KMS-11 (cell line): ENCODE measurements at regions not wholly inside any gene's neighbourhood (a gene's known extent, or its start where the extent isn't known, plus 50 kb on each side); places are given as distances from the start of the nearest gene placed in this dataset.

ENCODE experiments used
- H2AFZ ChIP-seq: fragments of 200-600 bp; sonication (generic); 2 replicates; pipeline ENCODE4 v1.6.1; 2016; ENCODE audit warnings: antibody characterized with exemption, mixed run types, low read depth
- H3K27ac ChIP-seq: fragments of 200-600 bp; sonication (generic); 2 replicates; pipeline ENCODE4 v1.6.1; 2016; ENCODE audit warnings: mild to moderate bottlenecking, mixed run types
- H3K27me3 ChIP-seq: fragments of 200-600 bp; sonication (generic); 2 replicates; pipeline ENCODE4 v1.6.1; 2017; ENCODE audit warnings: mild to moderate bottlenecking, low read depth, mixed run types, moderate library complexity; ENCODE audit not compliant: insufficient read depth
- H3K36me3 ChIP-seq: fragments of 200-600 bp; sonication (generic); 2 replicates; pipeline ENCODE4 v1.6.1; 2017; ENCODE audit warnings: mild to moderate bottlenecking, mixed run types; ENCODE audit not compliant: insufficient read depth
- H3K4me1 ChIP-seq: fragments of 200-600 bp; sonication (generic); 2 replicates; pipeline ENCODE4 v1.6.1; 2016; ENCODE audit warnings: mild to moderate bottlenecking, low read depth, mixed run types; ENCODE audit not compliant: poor library complexity, severe bottlenecking
- H3K4me2 ChIP-seq: fragments of 200-600 bp; sonication (generic); 2 replicates; pipeline ENCODE4 v1.7.0; 2016; ENCODE audit warnings: mild to moderate bottlenecking, mixed run types
- H3K4me3 ChIP-seq: fragments of 200-600 bp; sonication (generic); IDR thresholded peaks from 2 replicates; pipeline ENCODE4 v1.6.1; 2017; ENCODE audit warnings: low read depth, low read length, mixed read lengths; ENCODE audit not compliant: insufficient read depth
- H3K79me2 ChIP-seq: fragments of 200-600 bp; sonication (generic); 2 replicates; pipeline ENCODE4 v1.6.1; 2016; ENCODE audit warnings: low read depth, mixed run types; ENCODE audit not compliant: insufficient read depth
- H3K9ac ChIP-seq: fragments of 200-600 bp; sonication (generic); 2 replicates; pipeline ENCODE4 v1.6.1; 2016; ENCODE audit warnings: mild to moderate bottlenecking, mixed run types
- H4K20me1 ChIP-seq: fragments of 200-600 bp; sonication (generic); 2 replicates; pipeline ENCODE4 v1.6.1; 2016; ENCODE audit warnings: mild to moderate bottlenecking, mixed run types; ENCODE audit not compliant: insufficient read depth
- TF ChIP-seq, protein P1 (sequence below): fragments of 200-600 bp; sonication (generic); conservative IDR thresholded peaks from 2 replicates; pipeline ENCODE4 v1.6.1; 2017; ENCODE audit warnings: low read depth, mild to moderate bottlenecking, antibody characterized with exemption, low read length, moderate library complexity, mixed read lengths

DNA sequence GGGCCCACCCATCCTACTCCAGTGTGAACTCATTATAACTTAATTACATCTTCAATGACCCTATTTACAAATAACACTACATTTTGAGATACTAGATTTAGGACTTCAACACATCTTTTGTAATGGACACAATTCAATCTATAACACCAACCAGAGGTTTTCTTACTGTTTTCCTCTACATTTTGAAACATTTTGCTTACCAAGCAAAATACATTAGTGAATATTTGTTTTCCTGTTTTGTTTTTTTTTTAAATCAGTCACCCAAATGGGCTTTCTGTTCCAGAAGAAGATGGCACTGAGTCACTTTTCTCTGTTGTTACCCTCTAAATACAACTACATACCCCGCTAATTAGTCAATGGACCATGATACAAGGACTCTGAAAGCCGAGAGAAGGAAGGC lies 69.2 kb upstream of the PRNP start:
- Histone ChIP-seq H4K20me1 (no peaks in the 10 kb centered on the region), H3K27ac (no peak overlapping the region), H3K4me1 (peaks cover 27% of the 10 kb centered on the region), H3K36me3 (no peaks in the 10 kb centered on the region), H3K27me3 (no peaks in the 10 kb centered on the region), H3K4me2 (no peak overlapping the region), H2AFZ (no peak overlapping the region), H3K4me3 (no peak overlapping the region), H3K79me2 (no peaks in the 10 kb centered on the region), H3K9ac (no peak overlapping the region)
- TF ChIP-seq, protein P1, sequence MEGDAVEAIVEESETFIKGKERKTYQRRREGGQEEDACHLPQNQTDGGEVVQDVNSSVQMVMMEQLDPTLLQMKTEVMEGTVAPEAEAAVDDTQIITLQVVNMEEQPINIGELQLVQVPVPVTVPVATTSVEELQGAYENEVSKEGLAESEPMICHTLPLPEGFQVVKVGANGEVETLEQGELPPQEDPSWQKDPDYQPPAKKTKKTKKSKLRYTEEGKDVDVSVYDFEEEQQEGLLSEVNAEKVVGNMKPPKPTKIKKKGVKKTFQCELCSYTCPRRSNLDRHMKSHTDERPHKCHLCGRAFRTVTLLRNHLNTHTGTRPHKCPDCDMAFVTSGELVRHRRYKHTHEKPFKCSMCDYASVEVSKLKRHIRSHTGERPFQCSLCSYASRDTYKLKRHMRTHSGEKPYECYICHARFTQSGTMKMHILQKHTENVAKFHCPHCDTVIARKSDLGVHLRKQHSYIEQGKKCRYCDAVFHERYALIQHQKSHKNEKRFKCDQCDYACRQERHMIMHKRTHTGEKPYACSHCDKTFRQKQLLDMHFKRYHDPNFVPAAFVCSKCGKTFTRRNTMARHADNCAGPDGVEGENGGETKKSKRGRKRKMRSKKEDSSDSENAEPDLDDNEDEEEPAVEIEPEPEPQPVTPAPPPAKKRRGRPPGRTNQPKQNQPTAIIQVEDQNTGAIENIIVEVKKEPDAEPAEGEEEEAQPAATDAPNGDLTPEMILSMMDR: no peak

DNA sequence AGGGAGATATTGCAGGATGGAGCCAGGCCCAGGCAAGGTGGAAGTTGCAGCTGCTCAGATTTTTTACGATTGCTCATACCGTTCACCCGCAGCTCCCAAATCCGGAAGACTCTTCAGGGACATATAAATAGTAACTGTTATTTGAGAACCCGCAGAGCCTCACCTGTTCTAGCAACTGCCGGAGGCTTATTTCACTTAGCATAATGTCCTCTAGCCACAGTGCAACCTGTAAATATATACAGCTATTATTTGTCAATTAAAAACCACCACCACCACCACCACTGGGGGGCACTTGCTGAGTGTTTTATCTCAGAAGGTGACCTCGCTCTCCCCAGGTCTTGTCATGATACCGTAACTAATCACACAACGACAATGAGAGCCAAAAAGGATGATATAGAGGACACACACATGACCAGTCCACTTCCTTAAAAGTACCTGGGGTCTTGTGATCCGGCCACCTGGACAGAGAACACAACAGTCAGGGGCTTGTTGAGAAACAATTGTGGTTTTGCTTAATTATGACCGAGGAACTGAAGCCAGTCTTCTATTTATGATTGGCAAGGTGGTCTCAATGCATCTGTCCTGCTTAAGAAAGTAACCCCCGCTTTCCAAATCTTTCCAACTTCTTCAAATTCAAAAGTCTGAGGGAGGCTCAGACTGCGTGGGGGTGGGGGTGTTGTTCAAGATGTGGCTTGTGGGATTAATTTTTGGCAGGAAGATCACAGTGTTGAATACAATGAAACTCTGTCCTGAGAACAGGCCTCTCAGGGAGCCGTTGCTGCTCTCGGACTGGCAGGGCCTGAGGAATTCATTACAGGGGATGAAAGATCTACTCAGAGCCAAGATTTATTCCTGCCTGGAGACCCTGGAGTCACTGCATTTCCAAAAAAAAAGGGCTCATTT lies 72.3 kb upstream of the PRNP start:
- Histone ChIP-seq H3K9ac (no peak overlapping the region; the same call in 1 of the 2 replicates), H3K4me3 (no peak overlapping the region), H3K36me3 (no peaks in the 10 kb centered on the region), H3K4me1 (peaks cover 27% of the 10 kb centered on the region), H3K27me3 (no peaks in the 10 kb centered on the region), H3K4me2 (peak overlapping the region; percentile 52), H4K20me1 (no peaks in the 10 kb centered on the region), H2AFZ (peak overlapping the region; percentile 24; the same call in 1 of the 2 replicates), H3K27ac (peak overlapping the region; percentile 28; the same call in 1 of the 2 replicates), H3K79me2 (no peaks in the 10 kb centered on the region)
- TF ChIP-seq, protein P1: peak; percentile 49; the same call in 1 of the 2 replicates

DNA sequence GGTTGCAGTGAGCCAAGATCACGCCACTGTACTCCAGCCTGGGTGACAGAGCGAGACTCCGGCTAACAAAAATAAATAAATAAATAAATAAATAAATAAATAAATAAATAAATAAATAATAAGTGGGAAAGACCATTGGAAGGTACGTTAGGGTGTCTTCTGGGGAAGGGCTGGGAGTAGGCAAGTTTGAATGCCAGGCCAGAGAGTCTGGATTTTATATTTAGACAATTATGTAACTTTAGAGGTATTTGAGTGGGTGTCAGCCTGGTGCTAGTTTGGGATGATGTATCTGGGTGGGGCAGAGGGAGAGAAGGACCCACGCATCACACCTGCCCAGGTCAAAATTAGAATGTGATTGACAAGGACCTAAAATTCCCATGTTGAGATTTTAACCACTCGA lies 73.1 kb upstream of the PRNP start:
- no peak overlapping the region for H3K4me3 ChIP-seq
- H3K36me3 ChIP-seq: no peaks in the 10 kb centered on the region
- H3K4me1 ChIP-seq: peaks cover 27% of the 10 kb centered on the region
- TF ChIP-seq, protein P1: no peak
- H3K27ac ChIP-seq: peak overlapping the region; percentile 28; the same call in 1 of the 2 replicates
- no peaks in the 10 kb centered on the region for H3K27me3 ChIP-seq
- H3K9ac ChIP-seq: no peak overlapping the region; the same call in 1 of the 2 replicates
- peak overlapping the region; percentile 52 for H3K4me2 ChIP-seq
- no peaks in the 10 kb centered on the region for H3K79me2 ChIP-seq
- H4K20me1 ChIP-seq: no peaks in the 10 kb centered on the region
- H2AFZ ChIP-seq: peak overlapping the region; percentile 24; the same call in 1 of the 2 replicates

DNA sequence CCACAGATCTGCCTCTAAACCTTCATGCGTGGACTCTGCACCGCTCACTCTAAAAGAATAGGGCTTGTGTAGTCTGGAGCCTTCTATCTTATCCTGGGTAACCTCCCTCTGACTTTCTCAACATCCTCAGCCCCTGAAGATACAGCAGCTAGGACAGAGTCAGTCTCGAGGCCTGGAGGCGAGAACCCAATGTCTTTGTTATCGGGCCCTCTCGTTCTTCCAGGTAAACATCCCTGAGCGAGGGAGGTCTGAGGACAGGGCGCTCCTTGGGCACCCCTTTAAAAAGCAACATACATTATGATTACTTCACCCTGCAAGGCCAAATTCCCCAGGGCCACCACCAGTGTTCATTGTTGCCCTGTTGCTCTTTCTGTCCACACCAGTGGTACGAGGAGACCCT lies 75.4 kb upstream of the PRNP start:
- no peaks in the 10 kb centered on the region for H3K79me2 ChIP-seq
- H3K4me1 ChIP-seq: peaks cover 27% of the 10 kb centered on the region
- TF ChIP-seq, protein P1: no peak
- H3K4me2 ChIP-seq: no peak overlapping the region
- H3K36me3 ChIP-seq: no peaks in the 10 kb centered on the region
- no peak overlapping the region for H3K9ac ChIP-seq
- no peak overlapping the region for H3K27ac ChIP-seq
- H3K27me3 ChIP-seq: no peaks in the 10 kb centered on the region
- H3K4me3 ChIP-seq: no peak overlapping the region
- no peak overlapping the region for H2AFZ ChIP-seq
- no peaks in the 10 kb centered on the region for H4K20me1 ChIP-seq
